Brain microvascular endothelial cell (primary cell): ENCODE measurements at regions not wholly inside any gene's neighbourhood (a gene's known extent, or its start where the extent isn't known, plus 50 kb on each side); places are given as distances from the start of the nearest gene placed in this dataset.

Experiments
- DNase-seq: peaks from one replicate; pipeline ENCODE4 v3.0.0-alpha.2; 2020
- H3K27ac ChIP-seq: fragments of 250-450 bp; sonication (Bioruptor Pico); 2 replicates; pipeline ENCODE4 v1.5.1; 2020; ENCODE audit warnings: mild to moderate bottlenecking, moderate library complexity
- H3K27me3 ChIP-seq: fragments of 250-450 bp; sonication (Bioruptor Pico); replicated peaks from 2 replicates; pipeline ENCODE4 v1.5.1; 2020; ENCODE audit warnings: mild to moderate bottlenecking
- H3K36me3 ChIP-seq: fragments of 250-450 bp; sonication (Bioruptor Pico); replicated peaks from 2 replicates; pipeline ENCODE4 v1.5.1; 2020; ENCODE audit warnings: mild to moderate bottlenecking
- H3K4me3 ChIP-seq: 2 replicates; pipeline ENCODE4 v1.5.1; 2011; ENCODE audit warnings: low read depth, mild to moderate bottlenecking, control low read depth, low read length, moderate library complexity
- in situ Hi-C: cut with HindIII; loops from 2 replicates; pipeline ENCODE4 v1.10.0; 2017; ENCODE audit warnings: low sequenced_read_pairs, low pct_ligation_motif_present
- TF ChIP-seq, protein P1 (sequence below): IDR thresholded peaks from 2 replicates; pipeline ENCODE4 v1.5.1; 2011; ENCODE audit warnings: low read depth, mild to moderate bottlenecking, moderate library complexity, low read length, control low read depth, inconsistent platforms; ENCODE audit errors: missing control alignments

DNA sequence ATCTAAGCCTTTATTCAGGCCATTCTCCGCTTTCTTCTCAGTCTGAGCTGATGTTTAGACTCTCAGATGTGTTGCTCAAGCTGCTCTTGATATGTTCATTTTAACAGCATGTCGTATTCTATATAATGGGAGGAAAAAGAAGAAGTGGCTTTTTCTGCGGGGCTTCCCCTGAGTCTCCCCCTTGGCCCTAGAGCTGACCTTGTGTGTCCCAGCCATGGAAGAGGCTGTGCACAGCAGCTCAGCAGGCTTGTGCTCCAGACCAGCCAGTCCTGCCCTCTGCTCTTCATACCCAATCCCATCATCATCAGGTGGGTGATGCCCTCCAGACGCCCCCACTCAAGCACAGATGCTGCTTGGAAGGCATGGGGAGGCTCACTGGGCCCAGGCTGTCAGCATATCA is 155.1 kb upstream of the CELF4 start:
- TF ChIP-seq, protein P1, sequence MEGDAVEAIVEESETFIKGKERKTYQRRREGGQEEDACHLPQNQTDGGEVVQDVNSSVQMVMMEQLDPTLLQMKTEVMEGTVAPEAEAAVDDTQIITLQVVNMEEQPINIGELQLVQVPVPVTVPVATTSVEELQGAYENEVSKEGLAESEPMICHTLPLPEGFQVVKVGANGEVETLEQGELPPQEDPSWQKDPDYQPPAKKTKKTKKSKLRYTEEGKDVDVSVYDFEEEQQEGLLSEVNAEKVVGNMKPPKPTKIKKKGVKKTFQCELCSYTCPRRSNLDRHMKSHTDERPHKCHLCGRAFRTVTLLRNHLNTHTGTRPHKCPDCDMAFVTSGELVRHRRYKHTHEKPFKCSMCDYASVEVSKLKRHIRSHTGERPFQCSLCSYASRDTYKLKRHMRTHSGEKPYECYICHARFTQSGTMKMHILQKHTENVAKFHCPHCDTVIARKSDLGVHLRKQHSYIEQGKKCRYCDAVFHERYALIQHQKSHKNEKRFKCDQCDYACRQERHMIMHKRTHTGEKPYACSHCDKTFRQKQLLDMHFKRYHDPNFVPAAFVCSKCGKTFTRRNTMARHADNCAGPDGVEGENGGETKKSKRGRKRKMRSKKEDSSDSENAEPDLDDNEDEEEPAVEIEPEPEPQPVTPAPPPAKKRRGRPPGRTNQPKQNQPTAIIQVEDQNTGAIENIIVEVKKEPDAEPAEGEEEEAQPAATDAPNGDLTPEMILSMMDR, result no peak
- in situ Hi-C loops, result no loop called here

DNA sequence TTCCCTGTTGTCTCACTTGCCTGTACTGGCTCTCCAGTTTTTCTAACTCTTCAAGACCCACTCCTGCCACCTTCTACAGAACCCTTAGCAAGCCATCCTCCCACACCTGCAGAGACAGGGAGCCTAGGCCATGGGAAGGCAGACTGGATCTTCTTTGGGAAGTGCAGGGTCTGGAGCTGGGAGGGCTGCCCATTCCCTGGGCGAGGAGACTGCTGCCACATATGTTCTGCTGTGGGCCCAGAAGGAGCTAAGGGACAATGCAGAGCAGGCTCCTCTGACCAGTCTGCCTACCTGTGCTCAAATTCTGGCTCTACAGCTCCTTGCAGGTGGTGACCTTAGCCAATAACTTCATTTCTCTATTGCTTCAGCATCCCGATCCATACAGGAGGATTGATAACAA is 152.1 kb upstream of the CELF4 start:
- Histone ChIP-seq H3K4me3 (no peak overlapping the region), H3K27ac (no peak overlapping the region), H3K27me3 (no peaks in the 10 kb centered on the region), H3K36me3 (no peaks in the 10 kb centered on the region)
- in situ Hi-C loops, result no loop called here
- TF ChIP-seq, protein P1, result no peak
- no peak for DNase-seq

More for the DNA sequence above, 155.1 kb upstream of the CELF4 start:
- no peak for DNase-seq
- Histone ChIP-seq H3K4me3 (no peak overlapping the region), H3K36me3 (no peaks in the 10 kb centered on the region), H3K27me3 (no peaks in the 10 kb centered on the region), H3K27ac (no peak overlapping the region)

DNA sequence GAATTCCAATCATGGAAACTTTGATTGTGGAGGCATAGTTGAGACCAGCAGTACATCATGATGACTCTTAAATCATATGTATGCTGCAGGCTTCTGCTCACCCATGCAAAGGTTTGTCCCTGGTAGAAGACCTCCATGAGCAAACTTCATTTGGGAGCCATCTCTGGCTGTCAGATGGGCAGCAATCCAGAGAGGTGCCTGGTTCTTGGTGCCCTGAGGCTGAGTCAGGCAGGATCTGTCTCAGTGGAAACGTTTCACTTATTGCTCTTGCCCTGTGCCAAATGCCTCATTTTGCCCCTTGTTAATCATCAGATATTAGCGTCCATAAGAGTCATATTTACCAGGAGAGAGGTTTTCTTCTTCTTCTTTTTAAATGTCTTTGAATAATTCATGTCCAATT is 151.5 kb upstream of the CELF4 start:
- Histone ChIP-seq H3K27me3 (no peaks in the 10 kb centered on the region), H3K27ac (no peak overlapping the region), H3K36me3 (no peaks in the 10 kb centered on the region), H3K4me3 (no peak overlapping the region)
- in situ Hi-C loops, result no loop called here
- no peak for DNase-seq
- TF ChIP-seq, protein P1, result no peak

DNA sequence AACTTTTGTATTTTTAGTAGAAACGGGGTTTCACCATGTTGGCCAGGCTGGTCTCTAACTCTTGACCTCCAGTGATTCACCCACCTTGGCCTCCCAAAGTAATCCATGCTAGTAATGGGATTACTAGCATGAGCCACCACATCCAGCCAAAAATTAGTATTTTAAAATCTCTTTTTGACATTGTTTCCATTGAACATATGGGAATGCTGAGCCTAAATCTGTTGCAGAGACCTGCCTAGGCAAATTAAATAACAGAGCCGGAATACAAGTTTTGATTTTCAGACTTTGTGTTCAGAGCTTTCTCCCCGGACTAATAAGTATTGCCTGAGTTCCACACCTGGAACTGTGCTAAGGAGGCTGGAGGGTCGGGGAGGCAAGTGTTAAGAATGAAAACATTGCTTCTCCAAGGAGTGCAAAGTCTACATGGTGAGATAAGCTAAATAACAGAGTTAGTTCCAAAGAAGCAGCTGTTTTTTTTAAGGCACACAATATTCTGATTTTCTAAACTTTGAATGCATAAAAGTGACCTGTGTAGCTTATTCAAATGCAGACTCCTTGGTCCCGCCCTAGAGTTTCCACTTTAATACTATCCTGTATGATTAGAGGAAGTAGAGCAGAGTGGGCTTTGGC is 150.6 kb upstream of the CELF4 start:
- DNase-seq, result no peak
- H3K27ac ChIP-seq, result no peak overlapping the region
- no peaks in the 10 kb centered on the region for H3K27me3 ChIP-seq
- in situ Hi-C loops, result no loop called here
- no peak overlapping the region for H3K4me3 ChIP-seq
- no peaks in the 10 kb centered on the region for H3K36me3 ChIP-seq
- TF ChIP-seq, protein P1, result no peak

DNA sequence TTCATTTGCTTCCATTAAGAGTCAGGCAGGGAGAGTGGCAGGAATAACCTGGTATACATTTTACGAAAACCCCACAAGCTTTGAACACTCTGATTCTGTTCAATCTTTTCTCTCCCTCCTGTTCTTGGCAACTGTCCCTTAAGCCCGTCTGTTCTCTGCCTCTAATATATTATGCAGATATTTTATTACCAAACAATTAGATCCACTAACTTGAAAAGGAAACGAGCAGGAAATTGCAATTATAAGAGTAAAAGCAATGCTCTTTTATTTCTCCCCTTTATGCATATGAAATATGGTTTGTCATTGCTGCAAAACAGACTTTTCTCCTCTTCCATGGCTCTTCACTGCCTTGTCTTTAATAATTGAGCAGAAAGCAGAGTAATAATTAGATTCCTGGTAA is 149.1 kb upstream of the CELF4 start:
- Histone ChIP-seq H3K27ac (no peak overlapping the region), H3K4me3 (no peak overlapping the region), H3K36me3 (no peaks in the 10 kb centered on the region), H3K27me3 (no peaks in the 10 kb centered on the region)
- in situ Hi-C loops, result no loop called here
- DNase-seq, result no peak
- TF ChIP-seq, protein P1, result no peak

DNA sequence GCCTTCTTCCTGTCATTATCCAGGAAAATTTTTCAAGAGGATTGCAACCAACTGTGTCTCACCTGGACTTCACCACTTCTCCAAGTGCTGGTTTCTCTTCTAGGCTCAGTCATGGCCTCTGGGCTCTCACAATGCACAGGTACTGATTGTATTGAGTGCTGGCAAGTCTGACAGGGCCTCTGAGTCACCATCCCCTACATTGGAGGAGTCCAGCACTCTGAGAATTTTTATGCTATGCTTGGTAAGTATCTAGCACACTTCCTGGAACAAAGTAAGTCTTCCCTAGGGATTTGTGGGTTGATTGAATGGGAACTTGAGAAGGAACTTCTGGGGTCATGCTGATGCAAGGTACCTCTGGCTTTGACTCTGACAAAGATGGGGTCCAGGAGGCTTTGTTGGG is 147.2 kb upstream of the CELF4 start:
- TF ChIP-seq, protein P1, result no peak

More for the DNA sequence above, 147.2 kb upstream of the CELF4 start:
- Histone ChIP-seq H3K27me3 (no peaks in the 10 kb centered on the region), H3K4me3 (no peak overlapping the region), H3K27ac (no peak overlapping the region), H3K36me3 (no peaks in the 10 kb centered on the region)
- DNase-seq, result no peak
- in situ Hi-C loops, result no loop called here
